CD4-positive, alpha-beta T cell (primary cell): ENCODE measurements at regions not wholly inside any gene's neighbourhood (a gene's known extent, or its start where the extent isn't known, plus 50 kb on each side); places are given as distances from the start of the nearest gene placed in this dataset.

Experiments used
- ATAC-seq: fragments of 200-7000 bp; cut with Tn5 transposase; one replicate; pipeline ENCODE4 v1.10.0; 2022; ENCODE audit warnings: mild to moderate bottlenecking; ENCODE audit not compliant: poor library complexity
- CTCF ChIA-PET: fragments of 350-600 bp; sonication (Branson Sonifier 250); formaldehyde crosslinking; loops from one replicate; lab custom pipeline; 2021; ENCODE audit warnings: antibody characterized with exemption, inconsistent platforms; lab: Charles Lee
- POLR2A ChIA-PET: fragments of 350-600 bp; sonication (Branson Sonifier 250); formaldehyde crosslinking; loops from one replicate; lab custom pipeline; 2021; ENCODE audit warnings: antibody characterized with exemption, inconsistent platforms; lab: Charles Lee
- DNase-seq, 14 experiments: peaks; one replicate each; pipeline ENCODE4 v3.0.0-alpha.2; 2013 to 2020; ENCODE audit warnings: mixed read lengths in 2 of 14
- H3K27ac ChIP-seq, 2 donors: one replicate each; pipeline versions ENCODE4 v1.5.1 to v1.7.0; 2013; ENCODE audit warnings: low read length in 2 of 2, low read depth in 1 of 2, mild to moderate bottlenecking in 1 of 2
- H3K27me3 ChIP-seq, 2 experiments: 1 replicate in 1 of 2; 2 replicates in 1 of 2; pipeline versions ENCODE4 v1.6.1 to v1.7.0; 2013; ENCODE audit warnings: low read length in 2 of 2, control low read depth in 1 of 2, mild to moderate bottlenecking in 1 of 2, moderate library complexity in 1 of 2; ENCODE audit not compliant: insufficient read depth in 2 of 2, control insufficient read depth in 1 of 2
- H3K36me3 ChIP-seq: one replicate; pipeline ENCODE4 v1.6.1; 2013; ENCODE audit warnings: low read length, control low read depth; ENCODE audit not compliant: insufficient read depth
- H3K4me1 ChIP-seq: one replicate; pipeline ENCODE4 v1.6.1; 2013; ENCODE audit warnings: low read length, control low read depth; ENCODE audit not compliant: insufficient read depth
- H3K4me3 ChIP-seq: one replicate; pipeline ENCODE4 v1.5.1; 2013; ENCODE audit warnings: mild to moderate bottlenecking, low read length, moderate library complexity
- H3K9me3 ChIP-seq, 2 experiments: 1 replicate in 1 of 2; 2 replicates in 1 of 2; pipeline versions ENCODE4 v1.6.1 to v1.7.0; 2013; ENCODE audit warnings: low read length in 2 of 2, mild to moderate bottlenecking in 2 of 2, control low read depth in 1 of 2, moderate library complexity in 1 of 2; ENCODE audit not compliant: control insufficient read depth in 1 of 2, insufficient read depth in 1 of 2
- H3K27ac Mint-ChIP-seq: one replicate; pipeline ENCODE4 v1.8.0; 2020; ENCODE audit warnings: mixed read lengths
- H3K27me3 Mint-ChIP-seq: one replicate; pipeline ENCODE4 v1.8.0; 2021; ENCODE audit warnings: mixed read lengths
- H3K36me3 Mint-ChIP-seq: one replicate; pipeline ENCODE4 v1.8.0; 2021; ENCODE audit warnings: low read depth, mixed read lengths
- H3K4me1 Mint-ChIP-seq: one replicate; pipeline ENCODE4 v1.8.0; 2021; ENCODE audit warnings: low read depth, mixed read lengths
- H3K4me3 Mint-ChIP-seq: one replicate; pipeline ENCODE4 v1.8.0; 2020; ENCODE audit warnings: mild to moderate bottlenecking, mixed read lengths
- H3K9me3 Mint-ChIP-seq: one replicate; pipeline ENCODE4 v1.8.0; 2020; ENCODE audit warnings: mixed read lengths
- CTCF ChIP-seq: fragments of 200-600 bp; IDR thresholded peaks from one replicate; pipeline ENCODE4 v1.8.0; 2022; ENCODE audit warnings: antibody characterized with exemption, mild to moderate bottlenecking
- intact Hi-C, 2 experiments: fragments of 100-400 bp; cut with DNase I in 1 of 2; cut with micrococcal nuclease in 1 of 2; formaldehyde crosslinking; loops; one replicate each; pipeline versions ENCODE4 v1.15.1 to v1.9.0; 2023 to 2025; cut with DNase I, micrococcal nuclease

- H3K4me1 ChIP-seq, result no peaks in the 10 kb centered on the region
- peaks cover under 1% of the 10 kb centered on the region for H3K27me3 Mint-ChIP-seq
- no peak overlapping the region for H3K27ac ChIP-seq
- no peak overlapping the region for H3K4me3 ChIP-seq
- no peak for ATAC-seq
- POLR2A ChIA-PET, result no interaction called here
- intact Hi-C loops, result no loop called here
- no peaks in the 10 kb centered on the region for H3K9me3 Mint-ChIP-seq
- H3K4me1 Mint-ChIP-seq, result no peaks in the 10 kb centered on the region
- TF ChIP-seq CTCF, result no peak
- no peak for DNase-seq
- no peaks in the 10 kb centered on the region for H3K9me3 ChIP-seq
- H3K27me3 ChIP-seq, result no peaks in the 10 kb centered on the region
- no peaks in the 10 kb centered on the region for H3K36me3 ChIP-seq
- H3K36me3 Mint-ChIP-seq, result no peaks in the 10 kb centered on the region
- H3K27ac Mint-ChIP-seq, result no peak overlapping the region
- CTCF ChIA-PET, result no interaction called here
- no peak overlapping the region for H3K4me3 Mint-ChIP-seq
These were observed 202.9 kb downstream of the SYK start for GRCh38 chr9:91004484-91004883.

GRCh38 chr9:91004992-91005391 is 203.4 kb downstream of the SYK start:
- no peak for DNase-seq
- H3K4me1 Mint-ChIP-seq, result no peaks in the 10 kb centered on the region
- H3K4me3 Mint-ChIP-seq, result no peak overlapping the region
- ATAC-seq, result no peak
- no peaks in the 10 kb centered on the region for H3K36me3 ChIP-seq
- no peak overlapping the region for H3K4me3 ChIP-seq
- no peaks in the 10 kb centered on the region for H3K4me1 ChIP-seq
- H3K27ac ChIP-seq, result no peak overlapping the region
- POLR2A ChIA-PET, result no interaction called here
- intact Hi-C loops, result no loop called here
- no peaks in the 10 kb centered on the region for H3K9me3 ChIP-seq
- CTCF ChIA-PET, result no interaction called here
- no peak for TF ChIP-seq CTCF
- no peaks in the 10 kb centered on the region for H3K27me3 ChIP-seq
- H3K27me3 Mint-ChIP-seq, result no peaks in the 10 kb centered on the region
- H3K27ac Mint-ChIP-seq, result no peak overlapping the region
- no peaks in the 10 kb centered on the region for H3K36me3 Mint-ChIP-seq
- no peaks in the 10 kb centered on the region for H3K9me3 Mint-ChIP-seq

GRCh38 chr9:91006046-91006445 is 204.4 kb downstream of the SYK start:
- ChIA-PET POLR2A (no interaction called here), CTCF (no interaction called here)
- DNase-seq, result no peak
- Mint-ChIP-seq H3K4me3 (no peak overlapping the region), H3K27me3 (no peaks in the 10 kb centered on the region), H3K36me3 (no peaks in the 10 kb centered on the region), H3K4me1 (no peaks in the 10 kb centered on the region), H3K9me3 (no peaks in the 10 kb centered on the region), H3K27ac (no peak overlapping the region)
- Histone ChIP-seq H3K4me1 (no peaks in the 10 kb centered on the region), H3K36me3 (no peaks in the 10 kb centered on the region), H3K27ac (no peak overlapping the region), H3K4me3 (no peak overlapping the region), H3K9me3 (no peaks in the 10 kb centered on the region), H3K27me3 (no peaks in the 10 kb centered on the region)
- intact Hi-C loops, result no loop called here
- TF ChIP-seq CTCF, result no peak
- no peak for ATAC-seq
